PC-3 (cell line): ENCODE measurements at regions not wholly inside any gene's neighbourhood (a gene's known extent, or its start where the extent isn't known, plus 50 kb on each side); places are given as distances from the start of the nearest gene placed in this dataset.

Source experiments
- ATAC-seq: fragments of 200-7000 bp; cut with Tn5 transposase; 2 replicates; pipeline ENCODE4 v1.9.1; 2020; ENCODE audit warnings: mild to moderate bottlenecking, moderate library complexity
- BruUV-seq: library from RNA; stranded (reverse); fragments of 400-500 nt; replicated peaks from 2 replicates; lab custom pipeline; 2021; lab: Mats Ljungman, UMichigan
- CTCF ChIA-PET: fragments of 300-600 bp; sonication (Branson Sonifier 250); formaldehyde crosslinking; loops from one replicate; lab custom pipeline; 2022; ENCODE audit warnings: antibody characterized with exemption; lab: Charles Lee
- POLR2A ChIA-PET: fragments of 300-600 bp; sonication (Branson Sonifier 250); formaldehyde crosslinking; loops from one replicate; lab custom pipeline; 2022; ENCODE audit warnings: antibody characterized with exemption; ENCODE audit not compliant: unreplicated experiment; lab: Charles Lee
- DNase-seq: peaks from one replicate; pipeline ENCODE4 v3.0.0-alpha.2; 2015
- H2AFZ ChIP-seq: fragments of 300-600 bp; sonication (generic); 2 replicates; pipeline ENCODE4 v1.6.0; 2016; ENCODE audit warnings: antibody characterized with exemption, low read length
- H3F3A ChIP-seq: fragments of 300-600 bp; sonication (generic); one replicate; pipeline ENCODE4 v1.6.0; 2017; ENCODE audit warnings: antibody characterized with exemption, low read length, control low read depth, mild to moderate bottlenecking; ENCODE audit not compliant: unreplicated experiment
- H3K27ac ChIP-seq: fragments of 300-600 bp; sonication (generic); 2 replicates; pipeline ENCODE4 v1.5.1; 2016; ENCODE audit warnings: mild to moderate bottlenecking, low read length
- H3K27me3 ChIP-seq: fragments of 300-600 bp; sonication (generic); 2 replicates; pipeline ENCODE4 v1.6.1; 2016; ENCODE audit warnings: low read length, mixed read lengths
- H3K36me3 ChIP-seq: fragments of 300-600 bp; sonication (generic); 2 replicates; pipeline ENCODE4 v1.6.1; 2016; ENCODE audit warnings: low read depth, mixed run types, low read length, mixed read lengths
- H3K4me1 ChIP-seq: fragments of 300-600 bp; sonication (generic); 2 replicates; pipeline ENCODE4 v1.5.1; 2016; ENCODE audit warnings: low read length; ENCODE audit not compliant: insufficient read depth
- H3K4me2 ChIP-seq: fragments of 300-600 bp; sonication (generic); 2 replicates; pipeline ENCODE4 v1.6.0; 2016; ENCODE audit warnings: low read length
- H3K4me3 ChIP-seq: fragments of 300-600 bp; sonication (generic); 2 replicates; pipeline ENCODE4 v1.5.1; 2016; ENCODE audit warnings: mild to moderate bottlenecking, low read length, mixed read lengths
- H3K79me2 ChIP-seq: fragments of 300-600 bp; sonication (generic); 2 replicates; pipeline ENCODE4 v1.6.1; 2017; ENCODE audit warnings: low read length, mixed read lengths
- H3K9ac ChIP-seq: fragments of 300-600 bp; sonication (generic); 2 replicates; pipeline ENCODE4 v1.6.0; 2016; ENCODE audit warnings: mild to moderate bottlenecking, low read length
- H3K9me2 ChIP-seq: fragments of 300-600 bp; sonication (generic); replicated peaks from 2 replicates; pipeline ENCODE4 v1.6.1; 2016; ENCODE audit warnings: mixed run types, low read length, mixed read lengths
- H3K9me3 ChIP-seq: fragments of 300-600 bp; sonication (generic); 2 replicates; pipeline ENCODE4 v1.6.1; 2016; ENCODE audit warnings: low read length, mixed read lengths
- H4K20me1 ChIP-seq: fragments of 300-600 bp; sonication (generic); 2 replicates; pipeline ENCODE4 v1.6.1; 2016; ENCODE audit warnings: low read length, mixed read lengths
- CTCF ChIP-seq: fragments of 300-600 bp; sonication (generic); conservative IDR thresholded peaks from 2 replicates; pipeline ENCODE4 v1.5.1; 2017; ENCODE audit warnings: antibody characterized with exemption, low read depth, mild to moderate bottlenecking, low read length
- EZH2 ChIP-seq: fragments of 300-600 bp; sonication (generic); IDR thresholded peaks from one replicate; pipeline ENCODE4 v1.6.1; 2017; ENCODE audit warnings: antibody characterized with exemption, mild to moderate bottlenecking, low read length; ENCODE audit not compliant: unreplicated experiment
- EZH2phosphoT487 ChIP-seq: fragments of 300-600 bp; sonication (generic); IDR thresholded peaks from 2 replicates; pipeline ENCODE4 v1.6.1; 2018; ENCODE audit warnings: mild to moderate bottlenecking, antibody characterized with exemption, low read length, borderline replicate concordance
- intact Hi-C: fragments of 100-400 bp; cut with micrococcal nuclease; formaldehyde crosslinking; loops from 2 replicates; pipeline ENCODE4 v1.9.0; 2023

GRCh38 chr5:143470120-143470519, 66.6 kb upstream of the NR3C1 start:
- POLR2A ChIA-PET: no interaction called here
- Histone ChIP-seq H3K9me3 (no peaks in the 10 kb centered on the region), H3K4me1 (no peaks in the 10 kb centered on the region), H3K36me3 (no peaks in the 10 kb centered on the region), H3K9me2 (no peaks in the 10 kb centered on the region), H3K4me3 (no peak overlapping the region), H3K27ac (no peak overlapping the region), H4K20me1 (no peaks in the 10 kb centered on the region), H3K27me3 (no peaks in the 10 kb centered on the region), H3K4me2 (no peak overlapping the region), H3F3A (no peaks in the 10 kb centered on the region), H3K9ac (no peak overlapping the region), H3K79me2 (no peaks in the 10 kb centered on the region), H2AFZ (no peak overlapping the region)
- intact Hi-C loops: no loop called here
- DNase-seq (no peak), ATAC-seq (no peak)
- no TSS peak for BruUV-seq
- CTCF ChIA-PET: no interaction called here
- TF ChIP-seq EZH2phosphoT487: no peak
- TF ChIP-seq CTCF: no peak
- TF ChIP-seq EZH2: no peak

- no peaks in the 10 kb centered on the region for H4K20me1 ChIP-seq
- H3K36me3 ChIP-seq: no peaks in the 10 kb centered on the region
- no peaks in the 10 kb centered on the region for H3K9me3 ChIP-seq
- no peak overlapping the region for H3K4me2 ChIP-seq
- ChIA-PET POLR2A (no interaction called here), CTCF (no interaction called here)
- H3K4me3 ChIP-seq: no peak overlapping the region
- no peak overlapping the region for H3K27ac ChIP-seq
- H2AFZ ChIP-seq: no peak overlapping the region
- no peaks in the 10 kb centered on the region for H3F3A ChIP-seq
- DNase-seq: no peak
- H3K27me3 ChIP-seq: no peaks in the 10 kb centered on the region
- no peaks in the 10 kb centered on the region for H3K9me2 ChIP-seq
- BruUV-seq: no TSS peak
- intact Hi-C loops: no loop called here
- H3K9ac ChIP-seq: no peak overlapping the region
- no peaks in the 10 kb centered on the region for H3K79me2 ChIP-seq
- H3K4me1 ChIP-seq: no peaks in the 10 kb centered on the region
- no peak for ATAC-seq
- no peak for TF ChIP-seq CTCF
- no peak for TF ChIP-seq EZH2phosphoT487
- no peak for TF ChIP-seq EZH2
Measured at GRCh38 chr5:143469125-143469524, 65.6 kb upstream of the NR3C1 start.

GRCh38 chr5:143466632-143467031, 63.1 kb upstream of the NR3C1 start:
- BruUV-seq: no TSS peak
- TF ChIP-seq EZH2 (no peak), EZH2phosphoT487 (no peak), CTCF (no peak)

More at GRCh38 chr5:143466632-143467031, 63.1 kb upstream of the NR3C1 start:
- Histone ChIP-seq H3K4me1 (no peaks in the 10 kb centered on the region), H3K9me2 (no peaks in the 10 kb centered on the region), H3F3A (no peaks in the 10 kb centered on the region), H3K79me2 (no peaks in the 10 kb centered on the region), H3K9me3 (no peaks in the 10 kb centered on the region), H4K20me1 (no peaks in the 10 kb centered on the region), H3K27ac (no peak overlapping the region), H3K4me2 (no peak overlapping the region), H3K4me3 (no peak overlapping the region), H2AFZ (no peak overlapping the region), H3K9ac (no peak overlapping the region), H3K36me3 (no peaks in the 10 kb centered on the region), H3K27me3 (no peaks in the 10 kb centered on the region)
- intact Hi-C loops: no loop called here
- ATAC-seq (no peak), DNase-seq (no peak)
- CTCF ChIA-PET: no interaction called here
- POLR2A ChIA-PET: no interaction called here
